ENCODE measurements at regions not wholly inside any gene's neighbourhood (a gene's known extent, or its start where the extent isn't known, plus 50 kb on each side); places are given as distances from the start of the nearest gene placed in this dataset.

DNA sequence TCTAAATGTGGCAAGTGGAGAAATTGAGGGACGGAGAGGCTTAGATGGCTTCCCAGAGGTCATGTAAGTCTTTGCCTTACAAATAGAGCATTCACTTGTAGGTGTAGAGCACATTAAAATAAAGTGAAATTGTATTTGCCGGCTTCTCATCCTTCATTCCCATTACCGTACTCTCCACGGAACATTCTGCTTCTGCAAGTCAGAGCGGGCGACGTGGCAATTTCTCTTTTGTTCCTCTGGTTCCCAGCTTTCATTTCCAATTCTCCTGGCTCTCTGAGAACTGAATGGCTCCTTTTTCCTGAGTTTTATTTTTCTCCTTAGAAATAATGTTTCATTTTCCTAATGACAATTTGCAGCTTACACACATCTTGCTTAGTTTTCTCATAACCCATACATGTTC is 51.3 kb upstream of the PFKP start:
- ChIA-PET POLR2A (no interaction called here), CTCF (no interaction called here)

- ChIA-PET CTCF (no interaction called here), POLR2A (no interaction called here)
Observed at GRCh38 chr10:3014968-3015367, 52.4 kb upstream of the PFKP start.

- CTCF ChIA-PET, result no interaction called here
- POLR2A ChIA-PET, result no interaction called here
Observed at GRCh38 chr10:3012223-3012622, 55.1 kb upstream of the PFKP start.

DNA sequence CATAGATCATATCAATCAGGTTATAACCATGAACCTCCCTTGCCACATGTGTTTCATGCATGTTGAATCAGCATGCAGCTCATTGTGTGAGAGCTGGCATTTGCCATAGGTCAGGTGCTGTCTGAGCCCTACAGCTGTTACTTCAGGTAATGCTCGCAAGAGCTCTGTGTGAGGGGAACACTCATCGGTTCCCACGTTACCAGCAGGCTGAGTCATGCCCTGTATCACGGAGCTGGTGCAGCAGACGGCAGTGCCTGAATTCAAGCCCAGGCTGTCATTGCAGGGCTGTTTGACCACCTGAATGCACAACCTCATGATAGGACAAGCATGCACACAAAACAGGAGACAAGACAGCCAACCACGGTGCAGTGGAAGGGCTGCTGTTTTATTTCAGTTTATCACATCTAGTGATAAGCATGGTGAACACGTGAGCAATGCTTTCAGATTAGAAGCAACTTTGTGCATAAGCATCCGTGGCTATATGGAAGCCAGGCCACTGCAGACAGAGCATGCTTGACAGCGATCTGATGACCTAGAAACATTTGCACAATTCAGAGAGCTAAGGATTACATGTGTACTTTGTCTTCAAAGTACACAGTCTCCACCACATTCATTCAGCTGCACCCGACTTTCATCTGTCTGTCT is 56.4 kb upstream of the PFKP start:
- ChIA-PET POLR2A (no interaction called here), CTCF (no interaction called here)

- POLR2A ChIA-PET, result no interaction called here
- CTCF ChIA-PET, result no interaction called here
Observed at GRCh38 chr10:3010334-3010733, 57.0 kb upstream of the PFKP start.

DNA sequence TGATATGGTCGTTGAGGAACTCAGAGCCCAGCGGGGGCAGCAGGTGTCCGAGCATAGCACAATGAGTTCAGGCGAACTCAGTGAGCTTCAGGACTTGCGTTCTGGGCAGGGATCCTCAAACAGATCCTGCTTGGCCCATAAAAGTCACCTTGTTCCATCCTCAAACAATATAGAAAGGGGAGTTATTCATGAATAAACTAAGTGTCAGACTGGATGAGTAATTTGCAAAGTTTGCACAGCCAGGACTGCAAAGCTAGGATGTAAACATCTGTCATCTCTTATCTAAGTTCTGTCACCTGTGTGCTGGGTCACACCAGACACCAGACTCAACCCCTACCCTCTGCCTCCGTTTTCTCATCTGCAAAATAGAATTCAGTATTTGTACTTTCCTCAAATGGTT is 58.0 kb upstream of the PFKP start:
- ChIA-PET POLR2A (no interaction called here), CTCF (no interaction called here)

DNA sequence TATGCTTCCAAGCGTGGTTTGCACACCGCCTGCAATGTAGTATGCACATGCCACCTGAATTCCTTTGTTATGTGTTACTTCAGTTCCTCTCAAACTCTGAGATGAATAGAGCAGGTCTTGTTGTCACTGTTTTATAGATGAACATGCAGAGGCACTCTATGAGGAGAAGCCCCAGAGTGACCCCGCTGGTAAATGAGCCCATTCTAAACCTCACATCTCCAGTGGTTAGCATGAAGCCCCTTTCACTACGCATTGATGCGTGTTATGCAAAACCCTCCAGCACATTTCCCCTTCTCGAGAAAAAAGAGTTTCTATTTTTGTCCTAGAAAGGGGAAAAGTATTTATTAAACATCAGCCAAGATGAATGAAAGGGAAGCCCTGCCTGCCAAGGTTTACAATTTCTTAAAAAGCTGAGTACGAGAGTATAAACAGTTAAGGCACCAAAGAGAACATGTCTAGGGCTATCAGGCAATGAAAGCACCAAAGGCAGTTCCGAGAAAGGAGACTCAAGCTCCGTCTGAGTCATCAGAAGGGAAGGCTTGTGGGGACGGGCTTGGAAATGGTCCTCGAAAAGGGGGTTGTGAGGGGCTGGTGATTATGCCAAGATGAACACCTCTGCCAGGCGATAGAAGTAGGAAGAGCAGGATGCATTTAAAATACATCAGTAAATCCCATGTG is 58.7 kb upstream of the PFKP start:
- POLR2A ChIA-PET, result no interaction called here
- CTCF ChIA-PET, result no interaction called here

- POLR2A ChIA-PET, result no interaction called here
- CTCF ChIA-PET, result no interaction called here
Observed at GRCh38 chr10:3006607-3007006, 60.7 kb upstream of the PFKP start.

GRCh38 chr10:3006093-3006492 is 61.3 kb upstream of the PFKP start:
- POLR2A ChIA-PET, result no interaction called here

DNA sequence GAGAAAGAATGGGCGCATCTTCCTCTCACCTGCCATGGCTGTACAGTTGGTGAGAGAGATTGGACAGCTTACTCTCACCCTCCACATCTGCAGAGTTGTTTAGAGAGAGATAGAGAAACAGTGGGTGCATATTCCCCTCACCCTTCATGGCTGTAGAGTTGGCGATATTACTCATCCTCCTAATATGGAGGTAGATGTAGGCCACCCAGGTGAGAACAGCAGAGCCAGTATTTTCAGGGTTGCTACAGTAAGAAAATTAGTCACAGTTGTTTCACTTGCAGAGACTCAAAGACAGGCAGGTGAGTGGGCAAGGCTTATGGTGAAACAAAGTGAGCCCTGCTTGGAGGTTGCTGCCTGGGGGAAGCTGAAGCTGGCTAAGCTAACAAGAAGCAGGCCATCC is 65.0 kb upstream of the PFKP start:
- ChIA-PET POLR2A (no interaction called here), CTCF (no interaction called here)

More at GRCh38 chr10:3006093-3006492, 61.3 kb upstream of the PFKP start:
- CTCF ChIA-PET, result no interaction called here

DNA sequence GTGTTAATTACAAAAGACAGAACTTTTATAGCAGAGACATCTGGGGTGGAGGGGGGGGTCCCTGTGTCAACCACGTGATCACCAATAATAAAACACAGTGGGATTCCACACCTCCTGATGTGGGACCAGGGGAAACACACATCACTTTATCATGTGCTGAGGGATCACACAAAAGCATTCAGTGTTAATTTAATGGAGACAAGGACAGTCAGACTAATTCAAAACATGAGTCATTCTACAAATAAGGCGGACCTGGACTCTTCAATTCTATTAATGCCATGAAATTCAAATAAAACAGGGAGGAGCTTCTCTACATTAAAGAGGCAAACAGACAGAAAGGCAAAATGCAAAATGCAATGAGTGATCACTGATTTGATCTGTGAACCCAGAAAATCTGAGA is 67.3 kb upstream of the PFKP start:
- ChIA-PET POLR2A (no interaction called here), CTCF (no interaction called here)

DNA sequence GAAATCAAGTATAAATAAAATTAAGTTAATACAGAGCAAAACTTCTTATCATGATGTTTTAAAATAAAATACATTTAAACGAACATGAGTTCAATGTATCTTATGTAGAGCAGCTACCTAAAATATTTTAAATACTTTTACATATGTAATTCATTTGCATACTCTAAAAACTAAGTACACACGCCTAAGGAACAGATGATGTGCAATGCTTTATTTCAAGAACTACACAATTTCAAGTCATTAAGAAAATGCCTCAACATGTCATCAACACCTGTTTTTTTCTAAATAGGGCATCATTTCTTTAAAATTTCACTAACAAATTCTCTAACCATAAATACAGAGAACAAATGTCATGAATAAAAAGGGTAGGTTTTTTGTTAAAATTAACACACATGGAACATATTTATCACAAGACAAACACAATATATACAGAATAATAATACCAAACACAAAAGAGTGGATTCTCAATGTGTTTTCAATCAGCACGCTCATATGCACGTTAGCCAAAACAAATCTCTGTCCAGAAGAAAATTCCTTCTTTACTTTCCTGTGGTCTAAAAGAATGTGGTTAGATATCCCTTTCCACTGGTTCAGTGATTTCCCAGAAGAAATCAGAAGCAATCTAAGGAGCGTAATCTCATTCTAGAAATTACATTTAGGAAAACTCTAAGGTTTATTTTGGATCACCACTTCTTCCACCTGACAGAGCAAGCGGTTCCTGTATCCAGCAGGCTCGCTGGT is 73.0 kb upstream of the PFKP start:
- ChIA-PET CTCF (no interaction called here), POLR2A (no interaction called here)

DNA sequence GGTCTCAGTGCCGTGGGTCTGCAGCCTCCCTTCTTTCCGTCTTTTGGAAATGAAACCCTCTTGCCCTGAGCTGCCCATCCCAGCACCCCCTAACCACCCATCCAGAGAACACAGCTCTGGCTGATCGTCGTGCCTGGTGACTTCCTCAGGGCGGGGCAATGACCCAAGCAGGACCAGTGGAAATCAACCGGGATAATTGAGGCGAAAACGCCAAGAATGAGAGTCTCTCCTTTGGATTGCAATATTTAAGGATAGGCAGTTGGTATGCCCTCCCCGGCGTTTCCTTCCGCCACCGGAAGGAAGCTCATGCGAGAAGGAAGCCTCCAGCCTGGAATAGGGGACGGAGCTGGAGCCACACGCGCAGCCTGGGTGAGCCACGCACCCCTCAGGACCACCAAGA is 73.7 kb upstream of the PFKP start:
- ChIA-PET POLR2A (no interaction called here), CTCF (no interaction called here)

DNA sequence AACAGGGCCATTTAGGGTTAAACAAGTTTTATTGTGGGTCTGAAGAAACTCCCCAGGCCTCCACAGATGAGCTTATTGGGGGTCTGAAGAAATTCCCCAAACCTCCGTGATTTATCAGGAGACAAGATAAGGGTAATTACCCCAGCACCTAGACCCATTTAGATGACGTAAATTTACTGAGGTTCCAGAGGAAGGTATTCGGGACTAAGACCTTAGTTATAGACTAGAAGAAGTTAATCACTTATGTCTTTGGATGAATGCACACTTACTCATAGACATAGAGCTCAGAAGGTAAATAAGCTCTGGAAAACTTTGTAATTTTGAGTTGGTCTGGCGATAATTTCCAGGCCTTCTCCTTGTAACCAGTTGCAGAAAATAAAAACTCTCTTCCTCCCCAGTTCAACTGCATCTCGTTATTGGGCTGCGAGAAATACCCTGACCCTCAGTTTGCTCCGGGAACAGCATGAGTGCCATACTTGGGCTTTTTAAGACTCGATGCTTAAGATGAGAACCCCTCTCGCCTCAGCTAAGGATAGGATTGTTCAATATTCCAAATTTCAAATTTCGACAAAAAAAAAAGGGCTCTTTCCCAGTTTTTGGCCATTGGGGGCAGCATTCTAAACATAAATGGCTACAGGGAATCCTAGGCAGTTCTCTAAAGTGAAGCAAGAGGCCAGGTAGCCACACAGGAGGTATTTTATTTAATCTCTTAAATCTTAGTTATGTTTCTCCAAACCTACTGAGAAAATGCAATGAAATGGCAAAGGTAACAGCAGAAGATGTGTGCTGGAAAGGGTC is 74.7 kb upstream of the PFKP start:
- POLR2A ChIA-PET, result no interaction called here
- CTCF ChIA-PET, result no interaction called here

- ChIA-PET POLR2A (no interaction called here), CTCF (no interaction called here)
Observed at GRCh38 chr10:2990764-2991163, 76.6 kb upstream of the PFKP start.

DNA sequence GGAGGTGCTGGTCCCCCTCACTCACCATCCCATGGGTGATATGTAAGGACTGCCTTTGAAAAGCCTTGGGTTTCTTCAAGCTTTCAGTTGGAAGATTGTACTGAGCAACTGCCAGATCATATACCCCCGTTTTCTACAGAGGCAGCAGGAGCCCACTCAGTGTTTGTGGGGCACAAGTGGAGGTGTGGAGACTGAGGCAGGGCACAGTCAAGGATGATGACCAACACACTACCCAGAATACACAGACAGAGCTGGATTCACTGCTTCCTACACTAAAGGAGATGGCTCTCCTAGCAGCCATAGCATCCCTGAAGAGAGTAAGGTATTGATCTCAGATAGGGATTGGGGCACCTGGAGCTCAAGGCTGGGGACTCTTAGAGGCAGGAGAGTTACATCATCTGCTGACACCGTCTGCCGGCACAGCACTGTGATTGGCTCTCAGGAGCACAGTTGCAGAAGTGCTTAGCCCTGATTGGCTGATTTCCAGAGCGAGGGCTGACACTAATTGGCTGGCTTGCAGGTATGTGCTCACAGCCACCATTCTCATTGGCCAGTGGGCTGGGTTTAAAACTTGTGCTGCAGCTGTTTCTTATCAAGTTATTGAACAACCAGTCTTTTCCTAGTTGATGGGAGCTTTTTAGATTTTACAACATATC is 77.9 kb upstream of the PFKP start:
- POLR2A ChIA-PET, result no interaction called here
- CTCF ChIA-PET, result no interaction called here

- POLR2A ChIA-PET, result no interaction called here
- CTCF ChIA-PET, result no interaction called here
Observed at GRCh38 chr10:2987185-2987768, 80.1 kb upstream of the PFKP start.

DNA sequence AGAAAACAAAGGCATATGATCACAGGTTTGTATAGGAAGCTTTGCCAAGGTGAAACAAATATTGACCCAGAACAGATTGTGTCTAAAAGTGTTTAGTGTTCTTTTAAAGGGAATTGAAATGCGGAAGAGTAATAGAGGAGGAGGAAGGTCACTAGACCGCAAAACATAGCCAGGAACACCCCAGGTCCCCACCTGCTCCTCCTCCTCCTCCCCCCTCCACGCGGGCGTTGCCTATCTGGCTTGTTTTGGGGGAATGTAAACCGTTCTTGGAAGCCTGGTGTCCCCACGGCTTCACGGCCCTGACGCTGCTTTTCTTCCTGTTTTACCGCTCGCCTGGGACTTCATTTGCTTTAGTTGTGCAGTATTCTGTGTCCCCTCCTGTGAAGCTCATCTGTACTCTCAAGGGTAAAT is 81.0 kb upstream of the PFKP start:
- POLR2A ChIA-PET, result no interaction called here
- CTCF ChIA-PET, result no interaction called here

DNA sequence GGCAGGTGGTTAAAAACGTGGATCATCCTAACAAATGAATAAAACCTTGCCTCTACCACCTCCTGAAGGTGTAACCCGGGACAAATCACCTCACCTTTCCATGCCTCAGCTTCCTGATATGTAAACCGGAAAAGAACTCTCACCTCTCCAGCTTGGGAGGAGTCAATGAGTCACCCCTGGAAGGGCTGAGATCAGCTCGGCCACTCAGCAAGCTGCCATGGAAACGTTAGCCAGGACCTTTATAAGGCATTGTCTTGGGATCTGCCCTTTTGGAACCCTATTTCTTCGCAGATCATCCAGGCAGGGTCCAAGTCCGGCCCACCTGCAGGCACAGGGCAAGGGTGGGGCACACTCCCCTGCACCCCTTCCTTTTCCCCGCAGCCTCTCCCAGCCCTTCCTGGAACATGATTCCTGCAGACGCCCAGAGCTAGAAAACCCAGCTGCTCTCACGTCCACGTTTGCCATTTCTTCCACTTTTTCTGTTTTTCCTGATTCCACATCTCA is 81.6 kb upstream of the PFKP start:
- ChIA-PET POLR2A (no interaction called here), CTCF (no interaction called here)

DNA sequence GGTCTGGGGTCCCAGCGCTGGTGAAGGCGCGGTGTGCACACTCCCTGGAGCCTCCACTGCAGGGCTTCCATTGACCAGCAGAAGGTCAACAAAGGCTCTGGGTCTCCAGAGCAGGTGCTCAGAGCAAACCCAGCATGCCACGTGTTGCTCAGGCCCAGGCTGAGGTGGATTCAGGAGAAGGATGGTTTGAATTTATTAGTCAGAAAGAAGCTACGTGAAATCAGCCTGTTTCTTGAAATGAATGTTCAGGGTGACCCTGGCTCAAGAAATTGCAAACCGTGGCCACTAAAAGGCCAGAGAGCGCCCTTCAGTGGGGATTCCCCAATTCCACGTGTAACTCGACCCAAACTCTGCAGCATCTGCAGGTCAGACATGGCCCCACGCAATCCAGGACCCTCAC is 82.7 kb upstream of the PFKP start:
- ChIA-PET POLR2A (no interaction called here), CTCF (no interaction called here)
